ENCODE measurements at regions not wholly inside any gene's neighbourhood (a gene's known extent, or its start where the extent isn't known, plus 50 kb on each side); places are given as distances from the start of the nearest gene placed in this dataset.

DNA sequence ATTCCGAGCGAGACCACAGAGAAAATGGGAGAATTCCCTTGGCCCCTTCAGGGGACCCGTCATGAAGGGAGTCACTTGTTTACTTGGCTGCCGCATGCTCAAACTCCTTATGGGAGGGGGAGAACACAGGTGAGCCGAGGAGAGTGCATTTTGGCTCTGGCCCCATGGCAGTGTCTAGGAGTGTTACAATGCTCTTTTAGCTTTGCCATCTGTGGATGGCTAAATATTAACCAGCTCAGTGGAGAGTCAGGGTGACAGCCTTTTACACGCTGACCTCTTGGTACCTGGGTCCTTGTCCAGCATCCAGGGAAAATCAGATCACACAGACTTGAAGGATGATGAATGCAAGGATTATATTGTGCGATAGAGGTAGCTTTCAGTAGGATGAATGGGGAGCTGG is 146.4 kb upstream of the ATXN7L3B start:
- TF ChIP-seq EZH2 (IDR thresholded peaks at IDR 0.05; ENCODE audit: borderline replicate concordance, low read depth, low read length, poor library complexity, severe bottlenecking) = no peak
- TF ChIP-seq, protein P1, sequence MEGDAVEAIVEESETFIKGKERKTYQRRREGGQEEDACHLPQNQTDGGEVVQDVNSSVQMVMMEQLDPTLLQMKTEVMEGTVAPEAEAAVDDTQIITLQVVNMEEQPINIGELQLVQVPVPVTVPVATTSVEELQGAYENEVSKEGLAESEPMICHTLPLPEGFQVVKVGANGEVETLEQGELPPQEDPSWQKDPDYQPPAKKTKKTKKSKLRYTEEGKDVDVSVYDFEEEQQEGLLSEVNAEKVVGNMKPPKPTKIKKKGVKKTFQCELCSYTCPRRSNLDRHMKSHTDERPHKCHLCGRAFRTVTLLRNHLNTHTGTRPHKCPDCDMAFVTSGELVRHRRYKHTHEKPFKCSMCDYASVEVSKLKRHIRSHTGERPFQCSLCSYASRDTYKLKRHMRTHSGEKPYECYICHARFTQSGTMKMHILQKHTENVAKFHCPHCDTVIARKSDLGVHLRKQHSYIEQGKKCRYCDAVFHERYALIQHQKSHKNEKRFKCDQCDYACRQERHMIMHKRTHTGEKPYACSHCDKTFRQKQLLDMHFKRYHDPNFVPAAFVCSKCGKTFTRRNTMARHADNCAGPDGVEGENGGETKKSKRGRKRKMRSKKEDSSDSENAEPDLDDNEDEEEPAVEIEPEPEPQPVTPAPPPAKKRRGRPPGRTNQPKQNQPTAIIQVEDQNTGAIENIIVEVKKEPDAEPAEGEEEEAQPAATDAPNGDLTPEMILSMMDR (conservative IDR thresholded peaks at IDR 0.05; ENCODE audit: low read depth, low read length) = no peak

Data from A673 (cell line).